H1 (cell line): ENCODE measurements at regions not wholly inside any gene's neighbourhood (a gene's known extent, or its start where the extent isn't known, plus 50 kb on each side); places are given as distances from the start of the nearest gene placed in this dataset.

ENCODE experiments used
- EZH2 ChIP-seq: fragments of 200-600 bp; sonication (generic); IDR thresholded peaks from 2 replicates; pipeline ENCODE4 v1.7.1; 2012; ENCODE audit warnings: low read depth, mild to moderate bottlenecking, moderate library complexity, low read length, inconsistent platforms; ENCODE audit not compliant: severe bottlenecking
- RBBP5 ChIP-seq: IDR thresholded peaks from 2 replicates; pipeline ENCODE4 v1.7.1; 2012; ENCODE audit warnings: low read depth, mild to moderate bottlenecking, inconsistent platforms, low read length, moderate library complexity, borderline replicate concordance
- SRF ChIP-seq: IDR thresholded peaks from 2 replicates; pipeline ENCODE4 v1.6.1; 2011; ENCODE audit warnings: mild to moderate bottlenecking, low read depth, low read length, moderate library complexity
- TF ChIP-seq, protein P1 (sequence below): fragments of 300-600 bp; sonication (generic); IDR thresholded peaks from 2 replicates; pipeline ENCODE4 v1.7.1; 2012; ENCODE audit warnings: low read length, moderate library complexity, mild to moderate bottlenecking, inconsistent platforms; ENCODE audit not compliant: insufficient replicate concordance
- TF ChIP-seq, protein P2 (sequence below): IDR thresholded peaks from 2 replicates; pipeline ENCODE4 v1.6.1; 2012; ENCODE audit warnings: inconsistent platforms

DNA sequence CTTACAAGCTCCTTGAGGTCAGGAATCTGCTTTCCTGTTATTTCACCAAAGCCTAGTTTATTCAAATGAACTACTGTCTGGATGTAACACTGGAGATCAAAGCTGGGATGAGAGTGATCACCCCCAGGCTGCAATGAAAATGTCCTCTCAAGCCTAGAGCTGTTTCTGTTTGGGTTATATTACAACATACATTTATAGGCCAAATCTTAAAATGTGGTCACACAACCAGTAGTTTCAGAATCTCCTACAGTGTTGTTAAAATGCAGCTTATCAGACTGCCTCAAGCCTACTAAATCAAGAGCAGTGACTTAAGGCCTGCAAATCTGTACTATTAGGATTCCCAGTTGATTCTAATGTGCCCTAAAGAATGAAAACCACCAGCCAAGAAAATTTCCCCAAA lies 207.5 kb downstream of the PAPSS1 start (continued):
- TF ChIP-seq, protein P1, sequence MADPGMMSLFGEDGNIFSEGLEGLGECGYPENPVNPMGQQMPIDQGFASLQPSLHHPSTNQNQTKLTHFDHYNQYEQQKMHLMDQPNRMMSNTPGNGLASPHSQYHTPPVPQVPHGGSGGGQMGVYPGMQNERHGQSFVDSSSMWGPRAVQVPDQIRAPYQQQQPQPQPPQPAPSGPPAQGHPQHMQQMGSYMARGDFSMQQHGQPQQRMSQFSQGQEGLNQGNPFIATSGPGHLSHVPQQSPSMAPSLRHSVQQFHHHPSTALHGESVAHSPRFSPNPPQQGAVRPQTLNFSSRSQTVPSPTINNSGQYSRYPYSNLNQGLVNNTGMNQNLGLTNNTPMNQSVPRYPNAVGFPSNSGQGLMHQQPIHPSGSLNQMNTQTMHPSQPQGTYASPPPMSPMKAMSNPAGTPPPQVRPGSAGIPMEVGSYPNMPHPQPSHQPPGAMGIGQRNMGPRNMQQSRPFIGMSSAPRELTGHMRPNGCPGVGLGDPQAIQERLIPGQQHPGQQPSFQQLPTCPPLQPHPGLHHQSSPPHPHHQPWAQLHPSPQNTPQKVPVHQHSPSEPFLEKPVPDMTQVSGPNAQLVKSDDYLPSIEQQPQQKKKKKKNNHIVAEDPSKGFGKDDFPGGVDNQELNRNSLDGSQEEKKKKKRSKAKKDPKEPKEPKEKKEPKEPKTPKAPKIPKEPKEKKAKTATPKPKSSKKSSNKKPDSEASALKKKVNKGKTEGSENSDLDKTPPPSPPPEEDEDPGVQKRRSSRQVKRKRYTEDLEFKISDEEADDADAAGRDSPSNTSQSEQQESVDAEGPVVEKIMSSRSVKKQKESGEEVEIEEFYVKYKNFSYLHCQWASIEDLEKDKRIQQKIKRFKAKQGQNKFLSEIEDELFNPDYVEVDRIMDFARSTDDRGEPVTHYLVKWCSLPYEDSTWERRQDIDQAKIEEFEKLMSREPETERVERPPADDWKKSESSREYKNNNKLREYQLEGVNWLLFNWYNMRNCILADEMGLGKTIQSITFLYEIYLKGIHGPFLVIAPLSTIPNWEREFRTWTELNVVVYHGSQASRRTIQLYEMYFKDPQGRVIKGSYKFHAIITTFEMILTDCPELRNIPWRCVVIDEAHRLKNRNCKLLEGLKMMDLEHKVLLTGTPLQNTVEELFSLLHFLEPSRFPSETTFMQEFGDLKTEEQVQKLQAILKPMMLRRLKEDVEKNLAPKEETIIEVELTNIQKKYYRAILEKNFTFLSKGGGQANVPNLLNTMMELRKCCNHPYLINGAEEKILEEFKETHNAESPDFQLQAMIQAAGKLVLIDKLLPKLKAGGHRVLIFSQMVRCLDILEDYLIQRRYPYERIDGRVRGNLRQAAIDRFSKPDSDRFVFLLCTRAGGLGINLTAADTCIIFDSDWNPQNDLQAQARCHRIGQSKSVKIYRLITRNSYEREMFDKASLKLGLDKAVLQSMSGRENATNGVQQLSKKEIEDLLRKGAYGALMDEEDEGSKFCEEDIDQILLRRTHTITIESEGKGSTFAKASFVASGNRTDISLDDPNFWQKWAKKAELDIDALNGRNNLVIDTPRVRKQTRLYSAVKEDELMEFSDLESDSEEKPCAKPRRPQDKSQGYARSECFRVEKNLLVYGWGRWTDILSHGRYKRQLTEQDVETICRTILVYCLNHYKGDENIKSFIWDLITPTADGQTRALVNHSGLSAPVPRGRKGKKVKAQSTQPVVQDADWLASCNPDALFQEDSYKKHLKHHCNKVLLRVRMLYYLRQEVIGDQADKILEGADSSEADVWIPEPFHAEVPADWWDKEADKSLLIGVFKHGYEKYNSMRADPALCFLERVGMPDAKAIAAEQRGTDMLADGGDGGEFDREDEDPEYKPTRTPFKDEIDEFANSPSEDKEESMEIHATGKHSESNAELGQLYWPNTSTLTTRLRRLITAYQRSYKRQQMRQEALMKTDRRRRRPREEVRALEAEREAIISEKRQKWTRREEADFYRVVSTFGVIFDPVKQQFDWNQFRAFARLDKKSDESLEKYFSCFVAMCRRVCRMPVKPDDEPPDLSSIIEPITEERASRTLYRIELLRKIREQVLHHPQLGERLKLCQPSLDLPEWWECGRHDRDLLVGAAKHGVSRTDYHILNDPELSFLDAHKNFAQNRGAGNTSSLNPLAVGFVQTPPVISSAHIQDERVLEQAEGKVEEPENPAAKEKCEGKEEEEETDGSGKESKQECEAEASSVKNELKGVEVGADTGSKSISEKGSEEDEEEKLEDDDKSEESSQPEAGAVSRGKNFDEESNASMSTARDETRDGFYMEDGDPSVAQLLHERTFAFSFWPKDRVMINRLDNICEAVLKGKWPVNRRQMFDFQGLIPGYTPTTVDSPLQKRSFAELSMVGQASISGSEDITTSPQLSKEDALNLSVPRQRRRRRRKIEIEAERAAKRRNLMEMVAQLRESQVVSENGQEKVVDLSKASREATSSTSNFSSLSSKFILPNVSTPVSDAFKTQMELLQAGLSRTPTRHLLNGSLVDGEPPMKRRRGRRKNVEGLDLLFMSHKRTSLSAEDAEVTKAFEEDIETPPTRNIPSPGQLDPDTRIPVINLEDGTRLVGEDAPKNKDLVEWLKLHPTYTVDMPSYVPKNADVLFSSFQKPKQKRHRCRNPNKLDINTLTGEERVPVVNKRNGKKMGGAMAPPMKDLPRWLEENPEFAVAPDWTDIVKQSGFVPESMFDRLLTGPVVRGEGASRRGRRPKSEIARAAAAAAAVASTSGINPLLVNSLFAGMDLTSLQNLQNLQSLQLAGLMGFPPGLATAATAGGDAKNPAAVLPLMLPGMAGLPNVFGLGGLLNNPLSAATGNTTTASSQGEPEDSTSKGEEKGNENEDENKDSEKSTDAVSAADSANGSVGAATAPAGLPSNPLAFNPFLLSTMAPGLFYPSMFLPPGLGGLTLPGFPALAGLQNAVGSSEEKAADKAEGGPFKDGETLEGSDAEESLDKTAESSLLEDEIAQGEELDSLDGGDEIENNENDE: no peak
- TF ChIP-seq EZH2: no peak
- TF ChIP-seq, protein P2, sequence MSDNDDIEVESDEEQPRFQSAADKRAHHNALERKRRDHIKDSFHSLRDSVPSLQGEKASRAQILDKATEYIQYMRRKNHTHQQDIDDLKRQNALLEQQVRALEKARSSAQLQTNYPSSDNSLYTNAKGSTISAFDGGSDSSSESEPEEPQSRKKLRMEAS: no peak
- no peak for TF ChIP-seq RBBP5
- TF ChIP-seq SRF: no peak
- TF ChIP-seq, all 59 proteins: peak for 0
